NCI-H2171 (cell line): ENCODE measurements at regions not wholly inside any gene's neighbourhood (a gene's known extent, or its start where the extent isn't known, plus 50 kb on each side); places are given as distances from the start of the nearest gene placed in this dataset.

ENCODE experiments used
- DNase-seq: peaks from one replicate; lab custom pipeline; 2025; lab: John Stamatoyannopoulos, UW

GRCh38 chr15:69713726-69714559 lies 261.3 kb downstream of the RPLP1 start:
- no peak for DNase-seq

GRCh38 chr15:69715210-69715609 lies 262.6 kb downstream of the RPLP1 start:
- no peak for DNase-seq

GRCh38 chr15:69718436-69718835 lies 265.8 kb downstream of the RPLP1 start:
- no peak for DNase-seq

- no peak for DNase-seq
These were observed 266.3 kb downstream of the RPLP1 start for GRCh38 chr15:69718916-69719315.

- no peak for DNase-seq
These were observed 267.1 kb downstream of the RPLP1 start for GRCh38 chr15:69719527-69720240.

GRCh38 chr15:69720536-69720935 lies 267.9 kb downstream of the RPLP1 start:
- DNase-seq = no peak

GRCh38 chr15:69722924-69723323 lies 270.3 kb downstream of the RPLP1 start:
- no peak for DNase-seq

- DNase-seq = peak; percentile 88
These were observed 270.9 kb downstream of the RPLP1 start for GRCh38 chr15:69723404-69724096.

- no peak for DNase-seq
These were observed 271.7 kb downstream of the RPLP1 start for GRCh38 chr15:69724333-69724732.

GRCh38 chr15:69725275-69725674 lies 272.7 kb downstream of the RPLP1 start:
- DNase-seq = no peak

- no peak for DNase-seq
These were observed 273.3 kb downstream of the RPLP1 start for GRCh38 chr15:69725957-69726356.

GRCh38 chr15:69727121-69727924 lies 274.7 kb downstream of the RPLP1 start:
- no peak for DNase-seq

- DNase-seq = no peak
These were observed 276.6 kb downstream of the RPLP1 start for GRCh38 chr15:69729167-69729748.

- DNase-seq = no peak
These were observed 277.9 kb downstream of the RPLP1 start for GRCh38 chr15:69730281-69731080.

GRCh38 chr15:69731081-69731330 lies 278.4 kb downstream of the RPLP1 start:
- no peak for DNase-seq

- DNase-seq = no peak
These were observed 279.0 kb downstream of the RPLP1 start for GRCh38 chr15:69731581-69731980.

GRCh38 chr15:69732133-69732532 lies 279.5 kb downstream of the RPLP1 start:
- no peak for DNase-seq

GRCh38 chr15:69734699-69735098 lies 282.1 kb downstream of the RPLP1 start:
- DNase-seq = no peak

- DNase-seq = no peak
These were observed 282.5 kb downstream of the RPLP1 start for GRCh38 chr15:69735121-69735520.

GRCh38 chr15:69736161-69736560 lies 283.5 kb downstream of the RPLP1 start:
- no peak for DNase-seq

- no peak for DNase-seq
These were observed 285.3 kb downstream of the RPLP1 start for GRCh38 chr15:69737916-69738315.
